Cardiac muscle cell (in vitro differentiated cells and primary cell): ENCODE measurements at regions not wholly inside any gene's neighbourhood (a gene's known extent, or its start where the extent isn't known, plus 50 kb on each side); places are given as distances from the start of the nearest gene placed in this dataset.

Experiments
- DNase-seq, 2 donors: peaks; one replicate each; pipeline versions ENCODE4 v3.0.0 to v3.0.0-alpha.2; 2010 to 2017; ENCODE audit warnings: low read depth in 1 of 2, low spot score in 1 of 2
- H3K27ac ChIP-seq: fragments of 200-600 bp; sonication (generic); 2 replicates; pipeline ENCODE4 v1.5.1; 2016
- H3K27me3 ChIP-seq: fragments of 200-600 bp; sonication (generic); 2 replicates; pipeline ENCODE4 v1.6.0; 2016; ENCODE audit warnings: control low read depth
- H3K36me3 ChIP-seq: fragments of 200-600 bp; sonication (generic); 2 replicates; pipeline ENCODE4 v1.5.1; 2016; ENCODE audit warnings: control low read depth
- H3K4me1 ChIP-seq: fragments of 200-600 bp; sonication (generic); 2 replicates; pipeline ENCODE4 v1.8.1; 2017; ENCODE audit warnings: low read depth, mild to moderate bottlenecking, mixed run types
- H3K4me3 ChIP-seq: fragments of 200-600 bp; sonication (generic); 2 replicates; pipeline ENCODE4 v1.5.1; 2016; ENCODE audit warnings: mild to moderate bottlenecking
- H3K9me3 ChIP-seq: fragments of 200-600 bp; sonication (generic); 2 replicates; pipeline ENCODE4 v1.5.1; 2017; ENCODE audit warnings: low read depth, mild to moderate bottlenecking, control low read depth
- TF ChIP-seq, protein P1 (sequence below): IDR thresholded peaks from 2 replicates; pipeline ENCODE4 v1.5.1; 2012; ENCODE audit warnings: low read depth, mild to moderate bottlenecking, low read length

- no peak for DNase-seq
- no peaks in the 10 kb centered on the region for H3K9me3 ChIP-seq
- H3K4me3 ChIP-seq = no peak overlapping the region
- H3K4me1 ChIP-seq = no peaks in the 10 kb centered on the region
- no peak overlapping the region for H3K27ac ChIP-seq
- H3K27me3 ChIP-seq = no peaks in the 10 kb centered on the region
- no peaks in the 10 kb centered on the region for H3K36me3 ChIP-seq
- TF ChIP-seq, protein P1, sequence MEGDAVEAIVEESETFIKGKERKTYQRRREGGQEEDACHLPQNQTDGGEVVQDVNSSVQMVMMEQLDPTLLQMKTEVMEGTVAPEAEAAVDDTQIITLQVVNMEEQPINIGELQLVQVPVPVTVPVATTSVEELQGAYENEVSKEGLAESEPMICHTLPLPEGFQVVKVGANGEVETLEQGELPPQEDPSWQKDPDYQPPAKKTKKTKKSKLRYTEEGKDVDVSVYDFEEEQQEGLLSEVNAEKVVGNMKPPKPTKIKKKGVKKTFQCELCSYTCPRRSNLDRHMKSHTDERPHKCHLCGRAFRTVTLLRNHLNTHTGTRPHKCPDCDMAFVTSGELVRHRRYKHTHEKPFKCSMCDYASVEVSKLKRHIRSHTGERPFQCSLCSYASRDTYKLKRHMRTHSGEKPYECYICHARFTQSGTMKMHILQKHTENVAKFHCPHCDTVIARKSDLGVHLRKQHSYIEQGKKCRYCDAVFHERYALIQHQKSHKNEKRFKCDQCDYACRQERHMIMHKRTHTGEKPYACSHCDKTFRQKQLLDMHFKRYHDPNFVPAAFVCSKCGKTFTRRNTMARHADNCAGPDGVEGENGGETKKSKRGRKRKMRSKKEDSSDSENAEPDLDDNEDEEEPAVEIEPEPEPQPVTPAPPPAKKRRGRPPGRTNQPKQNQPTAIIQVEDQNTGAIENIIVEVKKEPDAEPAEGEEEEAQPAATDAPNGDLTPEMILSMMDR = no peak
Observed at GRCh38 chr2:234712421-234712935, 215.6 kb upstream of the ARL4C start.

DNA sequence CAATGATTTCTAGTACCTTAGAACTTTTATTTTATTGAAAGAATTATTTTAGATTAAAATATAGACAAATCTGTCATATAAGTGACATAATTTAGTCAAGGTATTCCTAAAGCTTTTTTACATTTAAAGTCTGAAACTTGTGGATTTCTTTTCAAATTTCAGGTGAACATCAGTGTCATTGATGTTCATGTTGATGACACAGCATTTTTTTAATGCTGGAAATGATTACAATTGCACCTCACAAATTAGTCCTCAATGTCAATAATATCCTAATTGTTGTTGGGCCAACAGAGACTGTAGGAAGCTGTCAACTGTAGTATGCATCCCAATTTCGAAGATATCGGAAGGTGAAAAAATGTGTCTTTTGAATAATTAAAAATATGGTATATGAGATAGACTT is 214.4 kb upstream of the ARL4C start:
- H3K36me3 ChIP-seq = no peaks in the 10 kb centered on the region
- H3K4me1 ChIP-seq = no peaks in the 10 kb centered on the region
- no peaks in the 10 kb centered on the region for H3K27me3 ChIP-seq
- H3K4me3 ChIP-seq = no peak overlapping the region
- no peak overlapping the region for H3K27ac ChIP-seq
- no peak for DNase-seq
- no peaks in the 10 kb centered on the region for H3K9me3 ChIP-seq
- TF ChIP-seq, protein P1 = no peak

DNA sequence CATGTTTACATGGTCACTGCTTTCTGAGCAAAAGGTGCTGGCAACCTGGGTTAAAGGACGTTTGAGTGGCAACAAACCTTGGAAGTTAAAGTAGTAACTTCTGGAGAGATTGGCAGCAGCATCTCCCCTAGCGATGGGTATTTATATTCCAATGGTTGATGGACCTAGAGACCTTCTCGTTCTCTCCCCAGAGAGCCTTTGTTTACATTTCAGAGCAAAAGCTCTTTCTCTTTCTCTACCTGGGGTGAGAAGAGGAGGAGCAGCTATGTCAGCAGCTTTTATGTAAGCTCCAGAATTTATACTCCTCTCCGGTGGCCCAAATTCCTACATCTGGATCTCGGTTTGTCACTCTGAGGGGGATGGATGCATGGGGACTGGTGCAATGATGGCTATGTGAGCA is 213.7 kb upstream of the ARL4C start:
- H3K4me3 ChIP-seq = no peak overlapping the region
- H3K9me3 ChIP-seq = no peaks in the 10 kb centered on the region
- no peak for DNase-seq
- no peaks in the 10 kb centered on the region for H3K27me3 ChIP-seq
- no peak overlapping the region for H3K27ac ChIP-seq
- TF ChIP-seq, protein P1 = no peak
- no peaks in the 10 kb centered on the region for H3K4me1 ChIP-seq
- H3K36me3 ChIP-seq = no peaks in the 10 kb centered on the region

GRCh38 chr2:234710066-234710465 is 213.2 kb upstream of the ARL4C start:
- TF ChIP-seq, protein P1 = no peak
- no peak for DNase-seq
- Histone ChIP-seq H3K4me1 (no peaks in the 10 kb centered on the region), H3K27ac (no peak overlapping the region), H3K4me3 (no peak overlapping the region), H3K36me3 (no peaks in the 10 kb centered on the region), H3K27me3 (no peaks in the 10 kb centered on the region), H3K9me3 (no peaks in the 10 kb centered on the region)

- no peak for DNase-seq
- no peaks in the 10 kb centered on the region for H3K27me3 ChIP-seq
- H3K9me3 ChIP-seq = no peaks in the 10 kb centered on the region
- no peak overlapping the region for H3K4me3 ChIP-seq
- TF ChIP-seq, protein P1 = no peak
- H3K36me3 ChIP-seq = no peaks in the 10 kb centered on the region
- H3K4me1 ChIP-seq = no peaks in the 10 kb centered on the region
- H3K27ac ChIP-seq = no peak overlapping the region
Observed at GRCh38 chr2:234708717-234709116, 211.8 kb upstream of the ARL4C start.
